ENCODE measurements at regions not wholly inside any gene's neighbourhood (a gene's known extent, or its start where the extent isn't known, plus 50 kb on each side); places are given as distances from the start of the nearest gene placed in this dataset.

- Histone ChIP-seq H3K27me3 (no peaks in the 10 kb centered on the region), H3K9me3 (no peaks in the 10 kb centered on the region), H3K36me3 (no peaks in the 10 kb centered on the region), H3K4me3 (peak overlapping the region in 2 of 4 donors; percentile 33 to 35), H3K4me1 (peaks cover 0 to 10% (median 0%) of the 10 kb centered on the region in 3 donors), H3K27ac (peak overlapping the region; percentile 64 to 81 (median 70))
- WGBS, 2 donors = 37 to 49% methylated on average over 12 of the region's 12 CpGs
- peak; percentile 70 to 84 (median 80) for DNase-seq
- ATAC-seq = peak; percentile 97 to 99 (median 98)
- no peak for FAIRE-seq
- no peak for TF ChIP-seq CTCF (IDR thresholded peaks at IDR 0.05)
- intact Hi-C loops (cut with DNase I) = no loop called here
Measured at GRCh38 chr5:38660194-38660668, 103.8 kb upstream of the LIFR start.

GRCh38 chr5:38662090-38662489 lies 105.6 kb upstream of the LIFR start:
- no peak overlapping the region for H3K4me3 ChIP-seq

GRCh38 chr5:38663249-38663648 lies 106.8 kb upstream of the LIFR start:
- no peak for FAIRE-seq
- TF ChIP-seq CTCF (IDR thresholded peaks at IDR 0.05) = no peak
- H3K4me3 ChIP-seq = no peak overlapping the region
- no peak for ATAC-seq
- peaks cover 4 to 19% (median 8%) of the 10 kb centered on the region in 3 donors for H3K4me1 ChIP-seq
- H3K9me3 ChIP-seq = no peaks in the 10 kb centered on the region
- intact Hi-C loops (cut with DNase I) = no loop called here
- no peaks in the 10 kb centered on the region for H3K36me3 ChIP-seq
- WGBS, 2 donors = 82 to 88% methylated on average over 1 of the region's 1 CpG
- H3K27ac ChIP-seq = no peak overlapping the region
- DNase-seq = no peak
- H3K27me3 ChIP-seq = no peaks in the 10 kb centered on the region

More at GRCh38 chr5:38662090-38662489, 105.6 kb upstream of the LIFR start:
- peaks cover 4 to 19% (median 8%) of the 10 kb centered on the region in 3 donors for H3K4me1 ChIP-seq
- peak overlapping the region in 1 of 4 donors; percentile 5 for H3K27ac ChIP-seq
- H3K27me3 ChIP-seq = no peaks in the 10 kb centered on the region
- no peak for DNase-seq
- H3K9me3 ChIP-seq = no peaks in the 10 kb centered on the region
- 36% methylated on average over 4 of the region's 4 CpGs for WGBS, 2 donors
- FAIRE-seq = no peak
- no peak for TF ChIP-seq CTCF (IDR thresholded peaks at IDR 0.05)
- ATAC-seq = no peak
- intact Hi-C loops (cut with DNase I) = no loop called here
- H3K36me3 ChIP-seq = no peaks in the 10 kb centered on the region

GRCh38 chr5:38666668-38667498 lies 110.4 kb upstream of the LIFR start:
- FAIRE-seq = no peak
- intact Hi-C loops (cut with DNase I) = loop anchor here in 2 of 3 donors (5.0 kb wide), 2 partner anchors 225 to 230 kb away; no protein-coding TSS in a partner anchor
- Histone ChIP-seq H3K4me3 (no peak overlapping the region), H3K27ac (peak overlapping the region in 3 of 4 donors; percentile 2 to 17 (median 10)), H3K9me3 (no peaks in the 10 kb centered on the region), H3K36me3 (no peaks in the 10 kb centered on the region), H3K4me1 (peaks cover 4 to 19% (median 8%) of the 10 kb centered on the region in 3 donors), H3K27me3 (no peaks in the 10 kb centered on the region)
- whole genome bisulfite sequencing, 2 donors = 52% methylated on average over 5 of the region's 5 CpGs
- DNase-seq = peak in 4 of 6 donors; percentile 58 to 72 (median 61)
- peak; percentile 39 to 72 (median 62) for TF ChIP-seq CTCF (IDR thresholded peaks at IDR 0.05)
- ATAC-seq = peak; percentile 95 to 99 (median 98)

GRCh38 chr5:38667499-38667776 lies 111.0 kb upstream of the LIFR start:
- Histone ChIP-seq H3K36me3 (no peaks in the 10 kb centered on the region), H3K27me3 (no peaks in the 10 kb centered on the region), H3K9me3 (no peaks in the 10 kb centered on the region), H3K4me1 (peaks cover 4 to 14% (median 8%) of the 10 kb centered on the region in 3 donors), H3K4me3 (no peak overlapping the region), H3K27ac (no peak overlapping the region)
- intact Hi-C loops (cut with DNase I) = loop anchor here in 2 of 3 donors (5.0 kb wide), 2 partner anchors 225 to 230 kb away; no protein-coding TSS in a partner anchor
- no peak for FAIRE-seq
- 27 to 28% methylated on average over 1 of the region's 1 CpG for WGBS, 2 donors
- TF ChIP-seq CTCF (IDR thresholded peaks at IDR 0.05) = no peak
- DNase-seq = no peak
- no peak for ATAC-seq

Data from pancreas (tissue), 10 donors.